ENCODE measurements at regions not wholly inside any gene's neighbourhood (a gene's known extent, or its start where the extent isn't known, plus 50 kb on each side); places are given as distances from the start of the nearest gene placed in this dataset.
"Not testable (repeated sequence)": the region's sequence is repeated elsewhere in the genome, so short reads cannot be mapped to it uniquely, and the experiment has no call there.

DNA sequence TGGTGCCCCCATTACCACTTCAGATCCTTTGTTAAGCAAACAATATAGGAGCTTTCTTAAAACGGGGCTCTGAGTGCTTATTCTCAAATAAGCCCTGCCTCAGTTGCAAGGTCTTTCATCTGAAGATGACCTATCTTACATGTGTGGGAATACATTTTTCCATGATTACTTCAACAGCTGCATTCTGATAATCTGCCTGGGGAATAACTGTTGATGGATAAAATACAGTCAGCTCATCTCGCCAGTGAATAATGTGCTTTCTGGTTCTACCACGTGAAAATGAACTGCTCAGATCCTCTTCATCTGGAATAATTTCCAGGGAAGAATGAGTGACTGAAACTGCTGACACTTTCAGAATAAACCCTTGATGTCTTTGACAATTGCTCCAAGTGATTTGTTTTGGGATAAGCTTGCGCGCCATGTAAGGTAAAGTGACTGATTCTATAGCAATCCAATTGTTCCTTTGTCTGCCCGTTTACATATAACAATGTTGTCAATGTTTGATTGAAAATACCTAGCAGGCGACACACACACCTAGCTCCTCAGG, 161.3 kb downstream of the RTL9 start:
- DNase-seq: no peak

- DNase-seq: not testable (repeated sequence)
These were observed 162.0 kb downstream of the RTL9 start for GRCh38 chrX:110520652-110521051.

DNA sequence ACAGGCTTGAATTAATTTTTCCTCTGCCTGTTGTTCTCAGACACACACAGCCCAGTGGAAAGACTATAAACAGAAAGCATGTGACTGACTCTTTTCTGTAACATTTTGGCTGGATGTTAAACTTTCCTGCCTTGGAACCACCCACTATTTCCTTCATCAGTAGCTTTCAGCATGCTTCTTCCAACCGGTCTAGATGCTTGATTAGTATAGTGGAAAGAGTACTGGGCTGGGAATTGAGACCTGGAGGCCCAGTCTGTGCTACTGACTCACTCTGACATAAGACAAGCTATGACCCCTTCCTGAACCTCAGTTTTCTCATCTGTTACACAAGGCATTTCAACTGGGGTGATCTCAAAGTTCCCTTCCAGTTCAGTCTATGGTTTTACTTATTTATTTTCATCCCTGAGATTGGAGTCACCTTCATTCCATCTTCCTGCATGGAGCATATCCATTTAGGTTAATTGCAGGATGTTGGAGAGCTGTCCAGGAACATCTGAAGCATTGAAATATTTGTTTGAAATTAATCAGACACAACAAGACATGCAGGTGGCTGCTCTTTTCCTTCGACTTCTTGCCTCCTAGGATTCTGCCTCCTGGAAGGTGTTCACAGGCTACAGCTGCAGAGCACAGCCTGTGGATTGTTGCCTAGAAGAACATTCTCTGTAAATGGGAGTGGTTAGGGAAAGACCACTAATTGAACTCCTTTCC, 173.4 kb downstream of the RTL9 start:
- no peak for DNase-seq

- DNase-seq: no peak
These were observed 173.9 kb downstream of the RTL9 start for GRCh38 chrX:110532581-110532931.

- no peak for DNase-seq
These were observed 178.2 kb downstream of the RTL9 start for GRCh38 chrX:110536816-110537215.

DNA sequence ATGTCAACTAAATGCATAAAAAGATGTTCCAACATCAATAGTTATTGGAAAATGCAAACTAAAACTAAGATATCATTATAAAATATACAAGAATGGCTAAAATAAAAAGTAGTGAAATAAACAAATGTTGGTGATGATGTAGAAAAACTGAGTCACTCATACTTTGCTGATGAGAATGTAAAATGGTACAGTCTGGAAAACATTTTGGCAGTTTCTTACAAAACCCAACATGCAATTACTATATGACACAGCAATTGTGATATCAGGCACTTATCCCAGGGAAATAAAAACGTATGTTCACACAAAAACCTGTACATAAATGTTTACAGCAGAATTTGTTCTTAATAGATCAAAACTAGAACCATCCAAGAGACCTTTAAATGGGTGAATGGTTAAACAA, 182.6 kb downstream of the RTL9 start:
- DNase-seq: no peak

- not testable (repeated sequence) for DNase-seq
These were observed 192.2 kb downstream of the RTL9 start for GRCh38 chrX:110550854-110551253.

DNA sequence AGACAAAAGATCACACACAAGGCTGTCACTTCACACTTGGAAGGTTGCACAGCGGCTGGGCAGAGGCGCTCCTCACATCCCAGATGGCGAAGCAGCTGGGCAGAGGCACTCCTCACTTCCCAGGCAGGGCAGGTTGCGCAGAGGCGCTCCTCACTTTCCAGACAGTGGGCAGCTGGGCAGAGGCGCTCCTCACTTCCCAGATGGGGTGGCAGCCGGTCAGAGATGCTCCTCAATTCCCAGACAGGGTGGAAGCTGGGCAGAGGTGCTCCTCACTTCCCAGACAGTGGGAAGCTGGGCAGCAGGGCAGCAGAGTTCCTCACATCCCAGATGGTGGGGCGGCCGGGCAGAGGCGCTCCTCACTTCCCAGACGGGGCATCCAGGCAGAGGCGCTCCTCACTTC, 199.2 kb downstream of the RTL9 start:
- DNase-seq: no peak

GRCh38 chrX:110558406-110558805, 199.8 kb downstream of the RTL9 start:
- no peak for DNase-seq

GRCh38 chrX:110561034-110561433, 202.4 kb downstream of the RTL9 start:
- no peak for DNase-seq

DNA sequence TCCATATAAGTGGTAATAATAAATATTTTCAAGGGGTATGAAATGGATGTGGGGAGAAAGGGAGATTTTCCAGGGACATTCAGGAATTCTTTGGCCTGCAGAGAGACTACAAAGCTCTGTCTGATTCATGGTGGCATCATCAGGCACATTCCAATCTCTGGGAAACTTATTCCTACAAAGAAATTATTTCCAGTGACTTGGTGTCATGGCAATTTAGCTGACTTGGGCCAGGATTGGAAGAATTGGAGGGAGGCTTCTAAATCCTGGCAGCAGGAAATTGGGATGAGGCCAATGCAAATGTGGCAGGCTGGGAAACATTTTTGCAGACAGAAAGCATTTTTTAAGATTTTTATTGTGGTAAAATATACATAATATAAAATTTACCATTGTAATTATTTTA, 204.6 kb downstream of the RTL9 start:
- no peak for DNase-seq

GRCh38 chrX:110568441-110568840, 209.8 kb downstream of the RTL9 start:
- no peak for DNase-seq

- no peak for DNase-seq
These were observed 210.9 kb downstream of the RTL9 start for GRCh38 chrX:110569506-110569905.

GRCh38 chrX:110578270-110578669, 217.3 kb downstream of the CHRDL1 start:
- DNase-seq: no peak

DNA sequence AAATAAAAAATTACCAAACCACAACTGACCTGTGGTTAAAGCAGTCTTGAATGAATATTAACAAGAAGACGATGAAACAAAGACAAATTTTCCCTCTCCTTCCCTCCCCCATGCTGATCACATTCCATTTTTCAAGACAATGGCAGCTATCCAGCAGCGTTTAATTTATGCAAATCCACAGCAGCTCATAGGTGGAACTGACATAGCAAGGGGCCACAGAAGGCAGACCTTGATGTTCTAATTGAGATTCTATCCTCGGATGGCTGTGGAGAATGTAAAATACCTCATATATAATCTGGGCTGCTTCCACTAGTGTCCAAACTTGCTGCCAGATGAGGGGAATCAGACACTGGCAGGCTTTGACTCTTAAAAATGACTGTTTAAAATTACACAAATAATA, 211.5 kb downstream of the CHRDL1 start:
- DNase-seq: no peak

DNA sequence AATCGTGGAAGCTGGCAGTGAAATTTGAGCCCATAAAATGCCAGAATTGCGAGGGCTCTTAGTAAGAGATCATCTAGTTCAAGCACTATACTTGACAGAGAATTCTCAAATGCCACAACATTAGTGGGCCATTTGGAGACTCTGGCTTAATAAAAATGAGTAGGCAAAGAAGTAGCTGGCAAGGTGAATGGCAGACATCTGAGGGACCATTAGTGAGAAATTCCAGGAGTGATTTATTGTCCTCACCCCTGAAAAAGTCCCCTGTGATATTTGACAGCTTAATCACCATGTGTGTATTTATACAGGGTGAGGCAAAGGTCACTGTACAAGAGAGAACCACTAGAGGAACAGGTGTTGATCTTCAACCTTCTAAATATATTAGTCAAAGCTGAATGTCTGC, 207.5 kb downstream of the CHRDL1 start:
- no peak for DNase-seq

DNA sequence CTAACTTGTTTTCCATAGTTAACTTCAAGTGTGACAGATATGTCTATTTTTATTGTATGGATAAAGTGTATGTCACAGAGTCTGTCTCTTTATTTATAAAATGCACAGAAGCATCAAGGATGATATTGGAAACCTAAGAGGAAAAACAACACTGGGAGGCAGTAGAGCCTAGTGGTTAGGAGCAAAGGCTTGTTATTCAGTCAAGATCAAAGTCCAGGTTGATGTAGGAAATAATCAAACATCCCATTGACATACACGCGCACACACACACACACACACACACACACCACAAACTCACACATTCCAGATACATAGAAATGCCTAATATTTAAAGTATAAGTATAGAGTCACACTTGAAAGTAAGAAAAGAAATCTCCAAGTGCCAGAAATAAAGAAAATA, 206.8 kb downstream of the CHRDL1 start:
- DNase-seq: no peak

- no peak for DNase-seq
These were observed 194.8 kb downstream of the CHRDL1 start for GRCh38 chrX:110600745-110601310.

DNA sequence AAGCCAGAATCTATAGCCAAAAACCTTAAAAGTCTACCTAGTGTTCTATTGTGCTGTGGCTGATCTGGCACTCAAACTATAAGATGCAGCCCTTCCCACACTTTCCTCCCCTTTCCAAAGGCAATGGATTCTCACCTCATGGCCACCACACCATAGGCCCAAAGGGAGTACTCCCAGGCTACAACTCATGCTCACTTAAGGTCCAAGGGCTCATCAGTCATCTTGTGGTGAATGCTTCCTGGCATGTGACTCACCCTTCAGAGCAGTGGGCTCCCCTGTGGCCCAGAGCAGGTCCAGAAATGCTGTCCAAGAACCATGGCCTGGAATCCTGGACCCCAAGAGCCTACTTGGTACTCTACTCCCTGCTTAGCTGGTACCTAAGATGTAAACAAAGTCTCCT, 181.0 kb downstream of the CHRDL1 start:
- no peak for DNase-seq
